ENCODE measurements at regions not wholly inside any gene's neighbourhood (a gene's known extent, or its start where the extent isn't known, plus 50 kb on each side); places are given as distances from the start of the nearest gene placed in this dataset.

DNA sequence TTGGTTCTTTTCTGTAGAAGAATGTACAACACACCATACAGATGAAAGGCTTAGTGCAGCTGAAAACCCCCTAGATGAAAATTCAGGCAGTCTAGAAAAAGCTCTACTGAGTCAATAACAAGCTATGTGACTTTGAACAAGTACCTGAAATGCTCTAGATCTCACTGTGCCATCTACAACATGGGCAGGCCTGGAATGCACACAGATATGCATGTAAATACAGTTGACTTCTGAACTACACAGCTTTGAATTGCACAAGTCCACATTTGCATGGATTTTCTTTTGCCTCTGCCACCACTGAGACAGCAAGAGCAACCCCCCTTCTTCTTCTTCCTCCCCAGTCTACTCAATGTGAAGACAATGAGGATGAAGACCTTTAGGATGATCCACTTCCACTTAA, 98.4 kb downstream of the CNTN3 start:
- DNase-seq (ENCODE audit: insufficient read length, low spot score, missing footprints) = no peak
- H2AFZ ChIP-seq (ENCODE audit: low read length) = no peak overlapping the region

GRCh38 chr3:74515451-74515850, 99.0 kb downstream of the CNTN3 start:
- Histone ChIP-seq H3K4me1 (ENCODE audit: insufficient read depth, low read length) (no peaks in the 10 kb centered on the region), H3K9me3 (ENCODE audit: low read depth, low read length) (no peaks in the 10 kb centered on the region), H3K4me2 (ENCODE audit: insufficient read depth, low read length) (no peak overlapping the region), H3K27me3 (ENCODE audit: insufficient read depth, low read length) (no peaks in the 10 kb centered on the region), H3K27ac (ENCODE audit: low read depth, low read length) (no peak overlapping the region), H4K20me1 (ENCODE audit: insufficient read depth, low read length) (no peaks in the 10 kb centered on the region), H2AFZ (ENCODE audit: low read length) (no peak overlapping the region), H3K4me3 (ENCODE audit: insufficient read depth, low read length) (no peak overlapping the region), H3K79me2 (ENCODE audit: insufficient read depth, low read length) (no peaks in the 10 kb centered on the region), H3K36me3 (ENCODE audit: insufficient read depth, low read length) (no peaks in the 10 kb centered on the region)
- TF ChIP-seq, protein P1, sequence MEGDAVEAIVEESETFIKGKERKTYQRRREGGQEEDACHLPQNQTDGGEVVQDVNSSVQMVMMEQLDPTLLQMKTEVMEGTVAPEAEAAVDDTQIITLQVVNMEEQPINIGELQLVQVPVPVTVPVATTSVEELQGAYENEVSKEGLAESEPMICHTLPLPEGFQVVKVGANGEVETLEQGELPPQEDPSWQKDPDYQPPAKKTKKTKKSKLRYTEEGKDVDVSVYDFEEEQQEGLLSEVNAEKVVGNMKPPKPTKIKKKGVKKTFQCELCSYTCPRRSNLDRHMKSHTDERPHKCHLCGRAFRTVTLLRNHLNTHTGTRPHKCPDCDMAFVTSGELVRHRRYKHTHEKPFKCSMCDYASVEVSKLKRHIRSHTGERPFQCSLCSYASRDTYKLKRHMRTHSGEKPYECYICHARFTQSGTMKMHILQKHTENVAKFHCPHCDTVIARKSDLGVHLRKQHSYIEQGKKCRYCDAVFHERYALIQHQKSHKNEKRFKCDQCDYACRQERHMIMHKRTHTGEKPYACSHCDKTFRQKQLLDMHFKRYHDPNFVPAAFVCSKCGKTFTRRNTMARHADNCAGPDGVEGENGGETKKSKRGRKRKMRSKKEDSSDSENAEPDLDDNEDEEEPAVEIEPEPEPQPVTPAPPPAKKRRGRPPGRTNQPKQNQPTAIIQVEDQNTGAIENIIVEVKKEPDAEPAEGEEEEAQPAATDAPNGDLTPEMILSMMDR (IDR thresholded peaks at IDR 0.05; ENCODE audit: extremely low read depth, low read depth, low read length) = no peak
- no peak for DNase-seq (ENCODE audit: insufficient read length, low spot score, missing footprints)

More for the DNA sequence above, 98.4 kb downstream of the CNTN3 start:
- Histone ChIP-seq H3K4me3 (ENCODE audit: insufficient read depth, low read length) (no peak overlapping the region), H3K27me3 (ENCODE audit: insufficient read depth, low read length) (no peaks in the 10 kb centered on the region), H3K4me1 (ENCODE audit: insufficient read depth, low read length) (no peaks in the 10 kb centered on the region), H3K27ac (ENCODE audit: low read depth, low read length) (no peak overlapping the region), H3K79me2 (ENCODE audit: insufficient read depth, low read length) (no peaks in the 10 kb centered on the region), H3K9me3 (ENCODE audit: low read depth, low read length) (no peaks in the 10 kb centered on the region), H3K36me3 (ENCODE audit: insufficient read depth, low read length) (no peaks in the 10 kb centered on the region), H4K20me1 (ENCODE audit: insufficient read depth, low read length) (no peaks in the 10 kb centered on the region), H3K4me2 (ENCODE audit: insufficient read depth, low read length) (no peak overlapping the region)
- TF ChIP-seq, protein P1 (IDR thresholded peaks at IDR 0.05; ENCODE audit: extremely low read depth, low read depth, low read length) = no peak

DNA sequence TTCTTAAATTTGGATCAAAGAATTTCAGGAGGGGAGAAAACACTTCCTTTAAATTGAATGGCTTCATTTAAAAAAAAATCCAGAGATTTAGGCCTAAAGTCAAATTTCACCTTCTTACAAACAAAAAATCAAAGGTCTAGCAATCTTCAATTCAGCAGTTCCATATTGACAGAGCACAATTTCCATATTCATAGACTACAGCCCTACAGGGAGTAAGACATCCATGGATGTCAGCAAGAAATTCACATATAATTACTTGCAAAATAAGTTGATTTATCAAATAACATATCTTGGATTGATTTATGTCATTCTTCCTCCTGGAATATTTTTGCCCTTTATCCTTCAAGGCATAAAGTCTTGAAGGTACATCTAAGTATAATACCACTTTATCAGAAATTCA, 103.4 kb downstream of the CNTN3 start:
- Histone ChIP-seq H2AFZ (ENCODE audit: low read length) (no peak overlapping the region), H3K36me3 (ENCODE audit: insufficient read depth, low read length) (no peaks in the 10 kb centered on the region), H3K9me3 (ENCODE audit: low read depth, low read length) (no peaks in the 10 kb centered on the region), H3K27me3 (ENCODE audit: insufficient read depth, low read length) (no peaks in the 10 kb centered on the region), H3K4me3 (ENCODE audit: insufficient read depth, low read length) (no peak overlapping the region), H3K4me2 (ENCODE audit: insufficient read depth, low read length) (no peak overlapping the region), H3K4me1 (ENCODE audit: insufficient read depth, low read length) (no peaks in the 10 kb centered on the region), H4K20me1 (ENCODE audit: insufficient read depth, low read length) (no peaks in the 10 kb centered on the region), H3K27ac (ENCODE audit: low read depth, low read length) (no peak overlapping the region), H3K79me2 (ENCODE audit: insufficient read depth, low read length) (no peaks in the 10 kb centered on the region)
- DNase-seq (ENCODE audit: insufficient read length, low spot score, missing footprints) = no peak
- TF ChIP-seq, protein P1 (IDR thresholded peaks at IDR 0.05; ENCODE audit: extremely low read depth, low read depth, low read length) = no peak

DNA sequence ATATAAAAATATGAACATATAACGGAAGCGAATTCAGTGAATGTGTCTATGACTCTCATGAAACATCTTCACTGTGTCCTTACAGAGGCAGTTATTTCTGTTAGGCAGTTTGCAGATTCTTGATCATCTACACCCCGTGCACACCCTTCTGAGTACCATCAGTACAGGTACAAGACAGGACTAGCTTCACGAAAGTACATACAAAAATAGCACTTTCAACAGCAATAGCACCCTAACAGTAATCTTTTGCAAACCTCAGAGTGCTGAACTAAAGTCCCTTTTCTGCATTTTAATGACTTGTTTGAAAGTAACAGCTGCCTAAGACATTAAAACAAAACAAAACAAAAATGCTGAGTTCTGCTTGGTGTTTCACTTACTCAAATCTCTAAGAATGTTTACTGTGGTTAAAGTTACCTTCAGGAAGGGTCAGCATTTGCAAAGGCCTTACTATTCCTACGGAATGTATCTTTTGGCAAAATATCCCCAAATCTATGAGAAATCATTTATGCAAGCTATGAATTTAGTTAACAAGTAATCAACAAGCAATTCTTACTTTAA, 104.1 kb downstream of the CNTN3 start:
- peak; percentile 1 for DNase-seq (ENCODE audit: insufficient read length, low spot score, missing footprints)
- no peaks in the 10 kb centered on the region for H3K27me3 ChIP-seq (ENCODE audit: insufficient read depth, low read length)
- H3K4me3 ChIP-seq (ENCODE audit: insufficient read depth, low read length) = no peak overlapping the region
- no peaks in the 10 kb centered on the region for H4K20me1 ChIP-seq (ENCODE audit: insufficient read depth, low read length)
- no peaks in the 10 kb centered on the region for H3K9me3 ChIP-seq (ENCODE audit: low read depth, low read length)
- H2AFZ ChIP-seq (ENCODE audit: low read length) = no peak overlapping the region
- no peaks in the 10 kb centered on the region for H3K36me3 ChIP-seq (ENCODE audit: insufficient read depth, low read length)
- no peaks in the 10 kb centered on the region for H3K4me1 ChIP-seq (ENCODE audit: insufficient read depth, low read length)
- H3K27ac ChIP-seq (ENCODE audit: low read depth, low read length) = no peak overlapping the region
- no peaks in the 10 kb centered on the region for H3K79me2 ChIP-seq (ENCODE audit: insufficient read depth, low read length)
- H3K4me2 ChIP-seq (ENCODE audit: insufficient read depth, low read length) = no peak overlapping the region
- TF ChIP-seq, protein P1 (IDR thresholded peaks at IDR 0.05; ENCODE audit: extremely low read depth, low read depth, low read length) = no peak

All from osteoblast (primary cell).